ENCODE measurements at regions not wholly inside any gene's neighbourhood (a gene's known extent, or its start where the extent isn't known, plus 50 kb on each side); places are given as distances from the start of the nearest gene placed in this dataset.
A peak's percentile ranks its signal among the peaks of the same experiment; 100 is the strongest.

DNA sequence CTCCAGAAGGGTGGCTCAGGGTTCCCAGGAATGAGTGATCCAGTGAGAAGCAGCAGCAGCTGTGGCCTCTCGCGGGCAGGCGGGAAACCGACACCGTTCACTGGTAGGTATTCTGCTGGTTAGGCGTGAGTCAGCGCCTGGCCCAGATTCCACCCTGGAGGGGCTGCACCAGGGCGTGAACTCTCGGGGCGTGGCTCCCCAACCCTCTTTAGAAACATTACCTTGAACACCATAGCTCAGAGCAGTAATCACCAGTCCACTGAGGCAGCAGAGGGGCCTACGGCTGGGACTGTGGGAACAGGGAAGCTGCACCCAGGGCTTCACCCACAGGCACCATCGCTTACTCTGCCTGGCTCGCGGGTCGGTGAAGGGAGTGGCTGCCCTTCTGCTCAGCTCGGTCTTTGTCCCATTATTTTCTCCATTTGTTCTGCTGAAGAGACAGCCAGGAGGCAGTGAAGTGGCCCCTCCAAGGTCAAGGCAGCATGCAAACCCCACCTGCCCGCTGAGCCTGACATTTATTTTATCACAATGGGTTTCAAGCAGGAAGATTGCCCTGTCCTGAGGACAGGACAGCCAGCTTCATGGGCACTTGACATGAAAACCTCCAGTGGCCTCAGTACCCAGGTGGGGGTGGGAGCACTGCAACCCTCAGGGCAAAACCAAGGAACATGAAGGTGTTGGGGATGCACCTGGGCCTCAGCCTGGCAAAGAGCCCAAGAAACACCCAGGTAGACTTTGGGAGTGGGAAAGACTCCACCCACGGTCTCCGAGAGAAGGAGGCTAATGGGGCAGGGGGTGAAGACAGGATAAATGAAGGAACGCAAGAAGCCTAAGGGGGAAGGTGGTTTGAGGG, 51.0 kb upstream of the CD93 start:
- no peaks in the 10 kb centered on the region for H3K9me3 ChIP-seq
- no peaks in the 10 kb centered on the region for H3K36me3 ChIP-seq
- peaks cover 0 to 27% of the 10 kb centered on the region in 2 donors for H3K4me1 ChIP-seq
- no peak overlapping the region for H3K4me3 ChIP-seq
- no peak overlapping the region for H3K27ac ChIP-seq
- no peaks in the 10 kb centered on the region for H3K27me3 ChIP-seq
- TF ChIP-seq CTCF (IDR thresholded peaks at IDR 0.05) = no peak
- DNase-seq (ENCODE audit: low spot score) = no peak

GRCh38 chr20:23135449-23136420, 49.6 kb upstream of the CD93 start:
- no peak for TF ChIP-seq CTCF (IDR thresholded peaks at IDR 0.05)
- peak overlapping the region in 1 of 2 donors; percentile 6 for H3K27ac ChIP-seq
- H3K4me1 ChIP-seq = peaks cover 0 to 30% of the 10 kb centered on the region in 2 donors
- H3K4me3 ChIP-seq = no peak overlapping the region
- H3K36me3 ChIP-seq = no peaks in the 10 kb centered on the region
- no peak for DNase-seq (ENCODE audit: low spot score)
- H3K27me3 ChIP-seq = no peaks in the 10 kb centered on the region
- no peaks in the 10 kb centered on the region for H3K9me3 ChIP-seq

Data from right atrium auricular region (tissue), 2 donors.